HCT116 (cell line): ENCODE measurements at regions not wholly inside any gene's neighbourhood (a gene's known extent, or its start where the extent isn't known, plus 50 kb on each side); places are given as distances from the start of the nearest gene placed in this dataset.

Experiments used
- ATAC-seq: fragments of 200-7000 bp; cut with Tn5 transposase; 2 replicates; pipeline ENCODE4 v1.9.1; 2020; ENCODE audit warnings: mild to moderate bottlenecking, moderate library complexity
- BruUV-seq: library from RNA; stranded (reverse); fragments of 400-500 nt; replicated peaks from 2 replicates; lab custom pipeline; 2021; lab: Mats Ljungman, UMichigan
- CTCF ChIA-PET: fragments of 300-600 bp; sonication (Branson Sonifier 250); formaldehyde crosslinking; loops from one replicate; lab custom pipeline; 2021; ENCODE audit warnings: antibody characterized with exemption; lab: Charles Lee
- POLR2A ChIA-PET: fragments of 300-600, 350-600 bp; sonication (Branson Sonifier 250); formaldehyde crosslinking; loops from one replicate; lab custom pipeline; 2021; ENCODE audit warnings: antibody characterized with exemption; lab: Charles Lee
- RAD21 ChIA-PET, 2 experiments: fragments of 300-600 bp; sonication (Branson Sonifier 250); formaldehyde crosslinking; loops; one replicate each; lab custom pipeline; 2023; ENCODE audit warnings: low total read pairs in 2 of 2; ENCODE audit not compliant: uncharacterized antibody in 2 of 2, unreplicated experiment in 2 of 2, low non-redundant PET in 1 of 2; lab: Charles Lee
- DNase-seq: peaks from one replicate; pipeline ENCODE4 v3.0.0-alpha.2; 2010; ENCODE audit warnings: low read depth, low spot score
- H2AFZ ChIP-seq: fragments of 200-600 bp; shearing (Covaris generic), sonication (generic); 2 replicates; pipeline ENCODE4 v1.6.1; 2017; ENCODE audit warnings: low read depth, mixed run types, mixed read lengths, antibody characterized with exemption, low read length; ENCODE audit not compliant: poor library complexity, severe bottlenecking
- H3K27ac ChIP-seq: 2 replicates; pipeline ENCODE4 v1.5.1; 2012; ENCODE audit warnings: low read depth, low read length
- H3K27me3 ChIP-seq: fragments of 200-600 bp; sonication (generic); 2 replicates; pipeline ENCODE4 v1.6.1; 2016; ENCODE audit warnings: mixed run types, low read length, mixed read lengths; ENCODE audit not compliant: insufficient read depth
- H3K36me3 ChIP-seq, 2 experiments: fragments of 200-500 bp in 1 of 2; fragments of 200-600 bp in 1 of 2; sonication (Bioruptor generic) in 1 of 2; sonication (generic) in 1 of 2; 2 replicates each; pipeline versions ENCODE4 v1.5.1 to v1.6.1; 2014 to 2016; ENCODE audit warnings: low read length in 2 of 2, inconsistent platforms in 1 of 2, mixed read lengths in 1 of 2, mixed run types in 1 of 2; ENCODE audit not compliant: insufficient read depth in 2 of 2, control insufficient read depth in 1 of 2
- H3K4me1 ChIP-seq, 2 experiments: fragments of 200-600 bp in 1 of 2; sonication (generic) in 1 of 2; 2 replicates each; pipeline versions ENCODE4 v1.5.1 to v1.6.1; 2012 to 2017; ENCODE audit warnings: low read length in 2 of 2, inconsistent platforms in 1 of 2, mild to moderate bottlenecking in 1 of 2, mixed read lengths in 1 of 2, mixed run types in 1 of 2, moderate library complexity in 1 of 2; ENCODE audit not compliant: insufficient read depth in 2 of 2, control insufficient read depth in 1 of 2
- H3K4me2 ChIP-seq: fragments of 200-600 bp; sonication (generic); 2 replicates; pipeline ENCODE4 v1.6.1; 2017; ENCODE audit warnings: mixed run types, low read length, mixed read lengths
- H3K4me3 ChIP-seq, 2 experiments: fragments of 200-600 bp in 1 of 2; sonication (generic) in 1 of 2; replicated peaks in 1 of 2; 2 replicates each; pipeline ENCODE4 v1.5.1; 2011 to 2016; ENCODE audit warnings: low read length in 2 of 2, control low read depth in 1 of 2, low read depth in 1 of 2, mild to moderate bottlenecking in 1 of 2, mixed read lengths in 1 of 2, mixed run types in 1 of 2
- H3K79me2 ChIP-seq: fragments of 200-600 bp; sonication (generic); 2 replicates; pipeline ENCODE4 v1.6.1; 2017; ENCODE audit warnings: mild to moderate bottlenecking, mixed run types, low read length, moderate library complexity, mixed read lengths; ENCODE audit not compliant: insufficient read depth
- H3K9ac ChIP-seq: fragments of 200-600 bp; sonication (generic); 2 replicates; pipeline ENCODE4 v1.6.1; 2016; ENCODE audit warnings: low read length, mixed read lengths
- H3K9me2 ChIP-seq: fragments of 200-600 bp; sonication (generic), shearing (Covaris generic); 2 replicates; pipeline ENCODE4 v1.6.1; 2017; ENCODE audit warnings: mixed run types, mild to moderate bottlenecking, moderate library complexity; ENCODE audit not compliant: insufficient read depth
- H3K9me3 ChIP-seq, 2 experiments: fragments of 200-500 bp in 1 of 2; fragments of 200-600 bp in 1 of 2; sonication (Bioruptor generic) in 1 of 2; sonication (generic) in 1 of 2; 2 replicates each; pipeline ENCODE4 v1.6.1; 2014 to 2017; ENCODE audit warnings: low read length in 2 of 2, mixed read lengths in 2 of 2, inconsistent platforms in 1 of 2, low read depth in 1 of 2, mild to moderate bottlenecking in 1 of 2, mixed run types in 1 of 2, moderate library complexity in 1 of 2; ENCODE audit not compliant: control insufficient read depth in 1 of 2, insufficient read depth in 1 of 2
- H4K20me1 ChIP-seq: fragments of 200-600 bp; sonication (generic), shearing (Covaris generic); 2 replicates; pipeline ENCODE4 v1.6.1; 2017; ENCODE audit warnings: mixed run types, mild to moderate bottlenecking, moderate library complexity; ENCODE audit not compliant: insufficient read depth
- CBX3 ChIP-seq: IDR thresholded peaks from 2 replicates; pipeline ENCODE4 v1.6.1; 2012; ENCODE audit warnings: low read depth
- CEBPB ChIP-seq: IDR thresholded peaks from 2 replicates; pipeline ENCODE4 v1.6.1; 2012; ENCODE audit warnings: low read depth
- CTCF ChIP-seq, 3 experiments: fragments of 200-600 bp in 1 of 3; sonication (generic) in 1 of 3; IDR thresholded peaks in 2 of 3; conservative IDR thresholded peaks in 1 of 3; 2 replicates each; pipeline ENCODE4 v1.5.1; 2012 to 2017; ENCODE audit warnings: low read depth in 2 of 3, low read length in 2 of 3, antibody characterized with exemption in 1 of 3, borderline replicate concordance in 1 of 3, control low read depth in 1 of 3, mild to moderate bottlenecking in 1 of 3, mixed read lengths in 1 of 3, mixed run types in 1 of 3, moderate library complexity in 1 of 3; ENCODE audit not compliant: insufficient read depth in 1 of 3
- EGR1 ChIP-seq: IDR thresholded peaks from 2 replicates; pipeline ENCODE4 v1.6.1; 2012; ENCODE audit warnings: low read depth
- EZH2 ChIP-seq: fragments of 200-600 bp; sonication (generic); IDR thresholded peaks from 2 replicates; pipeline ENCODE4 v1.6.1; 2017; ENCODE audit warnings: antibody characterized with exemption, mixed run types
- EZH2phosphoT487 ChIP-seq: fragments of 200-600 bp; IDR thresholded peaks from 2 replicates; pipeline ENCODE4 v1.6.1; 2018; ENCODE audit warnings: antibody characterized with exemption, borderline replicate concordance
- FOSL1 ChIP-seq: IDR thresholded peaks from 2 replicates; pipeline ENCODE4 v1.6.1; 2012; ENCODE audit warnings: low read depth
- JUND ChIP-seq: IDR thresholded peaks from 2 replicates; pipeline ENCODE4 v1.6.1; 2012
- MAX ChIP-seq: IDR thresholded peaks from 2 replicates; pipeline ENCODE4 v1.6.1; 2012
- POLR2A ChIP-seq: IDR thresholded peaks from 2 replicates; pipeline ENCODE4 v1.7.0; 2011; ENCODE audit warnings: borderline replicate concordance; ENCODE audit not compliant: insufficient read depth, insufficient read length; ENCODE audit errors: extremely low read depth
- RAD21 ChIP-seq: IDR thresholded peaks from 2 replicates; pipeline ENCODE4 v1.6.1; 2012; ENCODE audit warnings: low read depth, mild to moderate bottlenecking
- SP1 ChIP-seq: IDR thresholded peaks from 2 replicates; pipeline ENCODE4 v1.6.1; 2012; ENCODE audit warnings: low read depth
- SRF ChIP-seq: IDR thresholded peaks from 2 replicates; pipeline ENCODE4 v1.6.1; 2012; ENCODE audit warnings: low read depth
- TCF7L2 ChIP-seq: IDR thresholded peaks from 2 replicates; pipeline ENCODE4 v1.7.0; 2011; ENCODE audit warnings: borderline replicate concordance, inconsistent platforms; ENCODE audit not compliant: insufficient read depth, insufficient read length; ENCODE audit errors: extremely low read depth
- YY1 ChIP-seq: IDR thresholded peaks from 2 replicates; pipeline ENCODE4 v1.6.1; 2011; ENCODE audit warnings: low read length, low read depth, moderate library complexity, mild to moderate bottlenecking; ENCODE audit not compliant: insufficient replicate concordance; ENCODE audit errors: extremely low read depth
- ZBTB33 ChIP-seq: IDR thresholded peaks from 2 replicates; pipeline ENCODE4 v1.6.1; 2011; ENCODE audit warnings: mild to moderate bottlenecking, low read length, moderate library complexity; ENCODE audit not compliant: insufficient replicate concordance; ENCODE audit errors: extremely low read depth
- ZFX ChIP-seq: fragments of 450-650 bp; IDR thresholded peaks from 2 replicates; pipeline ENCODE4 v1.6.1; 2017
- ZNF274 ChIP-seq: fragments of 200-500 bp; sonication (Bioruptor generic); IDR thresholded peaks from 2 replicates; pipeline ENCODE4 v1.6.1; 2014; ENCODE audit warnings: mild to moderate bottlenecking, low read depth, low read length, inconsistent platforms
- intact Hi-C: fragments of 100-400 bp; cut with micrococcal nuclease; formaldehyde crosslinking; loops from 2 replicates; pipeline ENCODE4 v1.10.0; 2022
- TF ChIP-seq, protein P1 (sequence below): IDR thresholded peaks from 2 replicates; pipeline ENCODE4 v1.6.1; 2012

DNA sequence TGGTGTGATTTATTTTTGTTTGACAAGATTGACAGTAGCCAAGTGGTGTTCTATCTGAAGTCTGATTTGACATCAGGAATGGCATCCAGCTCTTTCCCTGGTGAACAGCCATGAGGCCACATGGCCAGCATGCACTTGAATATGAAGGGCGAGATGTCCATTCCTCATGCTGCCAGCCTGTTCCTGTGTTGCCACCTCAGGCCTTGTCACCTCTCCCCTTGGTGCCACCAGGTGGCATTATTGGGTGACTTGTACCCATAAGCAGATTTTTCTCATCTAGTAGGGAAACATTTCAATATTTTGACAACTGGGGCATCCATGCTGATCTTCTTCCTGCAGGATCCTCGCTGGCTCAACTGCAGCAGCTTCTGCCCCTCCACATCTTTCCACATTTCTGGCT is 199.1 kb downstream of the ERMARD start (continued):
- TF ChIP-seq EZH2phosphoT487 (no peak), POLR2A (no peak)

DNA sequence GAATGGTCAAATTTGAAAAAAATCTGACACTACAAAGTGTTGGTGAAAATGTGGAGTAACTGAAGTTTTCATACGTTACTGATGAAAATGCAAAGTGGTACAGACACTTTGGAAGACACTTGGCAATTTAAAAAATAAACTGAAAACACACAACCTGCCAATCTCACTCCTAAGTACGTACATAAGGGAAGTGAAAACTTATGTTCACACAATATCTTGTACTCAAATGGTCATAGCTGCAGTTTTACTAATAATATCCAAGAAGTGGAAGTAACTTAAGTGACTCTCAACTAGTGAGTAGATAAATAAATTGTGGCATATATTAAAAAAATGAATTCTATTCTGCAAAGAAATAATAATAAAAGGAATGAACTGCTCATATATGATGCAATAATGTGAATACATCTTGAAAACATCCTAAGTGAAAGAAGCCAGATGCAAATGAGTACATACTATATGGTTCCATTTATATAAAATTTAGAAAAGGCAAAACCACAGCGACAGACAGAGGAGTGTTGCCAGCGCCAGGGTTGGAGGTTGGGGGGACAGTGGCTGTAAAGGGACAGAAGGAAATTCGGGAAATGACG is 198.2 kb downstream of the ERMARD start:
- Histone ChIP-seq H3K79me2 (no peaks in the 10 kb centered on the region), H4K20me1 (no peaks in the 10 kb centered on the region), H3K9me2 (no peaks in the 10 kb centered on the region), H3K4me3 (no peak overlapping the region), H3K27me3 (no peaks in the 10 kb centered on the region), H3K27ac (no peak overlapping the region), H3K4me1 (no peaks in the 10 kb centered on the region), H2AFZ (no peak overlapping the region), H3K9me3 (no peaks in the 10 kb centered on the region), H3K9ac (no peak overlapping the region), H3K36me3 (no peaks in the 10 kb centered on the region), H3K4me2 (no peak overlapping the region)
- intact Hi-C loops, result loop anchor here (2.0 to 10.0 kb wide), 4 partner anchors 315 to 995 kb away; no protein-coding TSS in a partner anchor
- ChIA-PET RAD21 (no interaction called here), POLR2A (no interaction called here), CTCF (interaction anchor here (1.4 kb wide), 1 partner anchor 581 kb away, joined by 3 read pairs; no protein-coding TSS in a partner anchor)
- no TSS peak for BruUV-seq
- DNase-seq (no peak), ATAC-seq (no peak)
- TF ChIP-seq ZBTB33 (no peak), TCF7L2 (no peak), CBX3 (no peak), MAX (no peak), EZH2phosphoT487 (no peak), CEBPB (no peak), ZNF274 (no peak), FOSL1 (no peak), CTCF (IDR thresholded peaks at IDR 0.05 in 2 of 3, conservative IDR thresholded peaks at IDR 0.05 in 1 of 3; ENCODE audit: borderline replicate concordance in 1 of 3, insufficient read depth in 1 of 3, low read depth in 2 of 3, low read length in 2 of 3) (no peak), SRF (no peak), POLR2A (no peak), EGR1 (no peak), JUND (no peak), YY1 (no peak), SP1 (no peak), ZFX (no peak), EZH2 (no peak), RAD21 (no peak)
- TF ChIP-seq, protein P1, sequence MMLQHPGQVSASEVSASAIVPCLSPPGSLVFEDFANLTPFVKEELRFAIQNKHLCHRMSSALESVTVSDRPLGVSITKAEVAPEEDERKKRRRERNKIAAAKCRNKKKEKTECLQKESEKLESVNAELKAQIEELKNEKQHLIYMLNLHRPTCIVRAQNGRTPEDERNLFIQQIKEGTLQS, result no peak
